ENCODE measurements at regions not wholly inside any gene's neighbourhood (a gene's known extent, or its start where the extent isn't known, plus 50 kb on each side); places are given as distances from the start of the nearest gene placed in this dataset.
A peak's percentile ranks its signal among the peaks of the same experiment; 100 is the strongest.
"Not testable (repeated sequence)": the region's sequence is repeated elsewhere in the genome, so short reads cannot be mapped to it uniquely, and the experiment has no call there.

GRCh38 chr7:150047329-150047728 is 173.6 kb downstream of the ATP6V0E2 start:
- not testable (repeated sequence) for DNase-seq

- DNase-seq, result not testable (repeated sequence)
Measured at GRCh38 chr7:150047772-150048171, 174.0 kb downstream of the ATP6V0E2 start.

- DNase-seq, result not testable (repeated sequence)
Measured at GRCh38 chr7:150048244-150049011, 174.7 kb downstream of the ATP6V0E2 start.

GRCh38 chr7:150049012-150049655 is 175.4 kb downstream of the ATP6V0E2 start:
- not testable (repeated sequence) for DNase-seq

- DNase-seq, result not testable (repeated sequence)
Measured at GRCh38 chr7:150053396-150053795, 179.6 kb downstream of the ATP6V0E2 start.

- DNase-seq, result not testable (repeated sequence)
Measured at GRCh38 chr7:150054242-150054641, 180.5 kb downstream of the ATP6V0E2 start.

GRCh38 chr7:150060259-150061221 is 186.8 kb downstream of the ATP6V0E2 start:
- DNase-seq, result not testable (repeated sequence)

GRCh38 chr7:150063195-150063594 is 189.4 kb downstream of the ATP6V0E2 start:
- DNase-seq, result not testable (repeated sequence)

GRCh38 chr7:150069555-150070313 is 196.0 kb downstream of the ATP6V0E2 start:
- DNase-seq, result peak; percentile 85

- DNase-seq, result not testable (repeated sequence)
Measured at GRCh38 chr7:150077543-150077942, 203.8 kb downstream of the ATP6V0E2 start.

- DNase-seq, result not testable (repeated sequence)
Measured at GRCh38 chr7:150081865-150082264, 208.1 kb downstream of the ATP6V0E2 start.

GRCh38 chr7:150084724-150085123 is 211.0 kb downstream of the ATP6V0E2 start:
- not testable (repeated sequence) for DNase-seq

GRCh38 chr7:150087478-150087877 is 213.7 kb downstream of the ATP6V0E2 start:
- DNase-seq, result not testable (repeated sequence)

- not testable (repeated sequence) for DNase-seq
Measured at GRCh38 chr7:150089139-150089538, 215.4 kb downstream of the ATP6V0E2 start.

GRCh38 chr7:150090776-150091175 is 217.0 kb downstream of the ATP6V0E2 start:
- not testable (repeated sequence) for DNase-seq

GRCh38 chr7:150093897-150094296 is 220.1 kb downstream of the ATP6V0E2 start:
- DNase-seq, result peak; percentile 31

GRCh38 chr7:150096213-150096994 is 222.6 kb downstream of the ATP6V0E2 start:
- DNase-seq, result not testable (repeated sequence)

- DNase-seq, result not testable (repeated sequence)
Measured at GRCh38 chr7:150098592-150098991, 224.6 kb upstream of the LRRC61 start.

- DNase-seq, result not testable (repeated sequence)
Measured at GRCh38 chr7:150101282-150101681, 221.9 kb upstream of the LRRC61 start.

- not testable (repeated sequence) for DNase-seq
Measured at GRCh38 chr7:150107283-150107682, 215.9 kb upstream of the LRRC61 start.

- DNase-seq, result not testable (repeated sequence)
Measured at GRCh38 chr7:150110375-150110820, 212.8 kb upstream of the LRRC61 start.
